NCI-H1092 treated with DMSO at 0.1 percent for 48 hours (cell line): ENCODE measurements at regions not wholly inside any gene's neighbourhood (a gene's known extent, or its start where the extent isn't known, plus 50 kb on each side); places are given as distances from the start of the nearest gene placed in this dataset.

ENCODE experiments used
- DNase-seq: peaks from one replicate; lab custom pipeline; 2025; lab: John Stamatoyannopoulos, UW

DNA sequence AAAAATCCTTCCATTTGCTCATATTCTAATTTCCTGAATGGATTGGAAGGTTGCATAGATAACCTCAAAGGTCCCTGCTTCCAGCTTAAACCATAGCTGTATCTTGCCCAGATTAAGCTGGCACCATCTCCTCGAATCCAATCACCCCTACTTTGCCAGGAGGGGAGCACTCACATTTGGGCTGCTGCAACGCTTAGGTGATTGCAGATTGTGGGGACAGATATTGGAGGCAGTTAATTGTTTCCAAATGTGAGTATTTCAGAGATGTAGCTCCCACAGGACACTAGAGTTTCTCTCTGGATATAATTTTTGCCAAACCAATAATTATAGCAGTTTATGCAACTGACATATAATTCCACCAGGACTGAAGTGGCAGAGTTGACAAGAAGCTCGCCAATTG lies 53.5 kb upstream of the ACSL1 start:
- DNase-seq = no peak

DNA sequence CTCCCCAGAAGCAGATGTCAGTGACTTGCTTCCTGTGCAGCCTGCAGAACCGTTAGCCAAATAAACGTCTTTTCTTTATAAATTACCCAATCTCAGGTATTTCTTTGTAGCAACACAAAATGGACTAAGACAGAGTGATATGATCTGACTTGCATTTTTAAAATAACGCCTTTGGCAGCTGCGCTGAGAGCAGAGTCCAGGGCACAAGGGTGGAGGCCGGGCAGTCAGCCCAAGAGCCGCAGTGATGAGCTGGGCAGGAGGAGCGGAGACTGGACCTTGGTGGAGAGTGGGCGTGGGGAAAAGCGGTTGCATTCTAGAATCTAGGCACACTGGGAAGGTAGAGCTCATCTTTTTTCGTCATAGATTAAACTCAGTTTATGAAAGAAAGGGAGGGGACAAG lies 56.5 kb upstream of the ACSL1 start:
- DNase-seq = no peak

DNA sequence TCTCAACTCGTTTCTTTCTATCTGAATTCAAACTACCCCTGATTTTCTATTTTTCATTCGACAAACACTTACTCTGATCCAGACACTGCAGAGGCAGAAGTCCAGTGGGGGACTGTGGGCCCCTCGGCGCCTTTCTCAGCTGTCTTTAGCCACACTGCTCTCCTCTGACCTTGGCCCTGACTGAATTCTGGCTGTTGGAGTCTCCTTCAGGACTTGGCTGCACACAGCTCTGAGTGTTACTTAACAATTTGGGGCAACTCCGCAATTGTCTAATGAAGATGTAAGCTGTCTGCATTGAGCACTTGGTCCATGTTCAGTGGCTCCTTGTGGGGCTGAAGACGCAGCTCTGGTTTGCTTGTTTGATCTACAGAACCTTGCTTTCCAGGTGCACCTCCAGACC lies 57.3 kb upstream of the ACSL1 start:
- no peak for DNase-seq

DNA sequence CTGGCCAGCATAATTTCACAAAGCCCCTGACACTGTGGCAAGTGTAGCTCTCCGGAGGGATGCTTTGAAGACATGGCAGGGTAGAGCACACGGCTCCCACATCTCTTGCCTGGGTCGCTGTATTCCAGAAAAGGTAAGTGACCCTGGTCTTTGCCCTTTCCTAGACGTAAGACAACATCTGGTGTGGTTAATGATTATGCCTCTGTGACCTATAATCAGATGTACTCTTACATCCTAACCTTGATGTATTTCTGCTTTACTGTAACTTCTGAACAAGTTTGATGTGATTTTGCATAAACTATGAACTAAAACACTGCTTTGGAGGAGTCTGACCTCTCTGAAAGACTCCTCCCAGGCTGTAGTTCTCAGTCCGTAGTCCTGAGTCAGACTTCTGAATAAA lies 59.1 kb upstream of the ACSL1 start:
- DNase-seq = no peak

DNA sequence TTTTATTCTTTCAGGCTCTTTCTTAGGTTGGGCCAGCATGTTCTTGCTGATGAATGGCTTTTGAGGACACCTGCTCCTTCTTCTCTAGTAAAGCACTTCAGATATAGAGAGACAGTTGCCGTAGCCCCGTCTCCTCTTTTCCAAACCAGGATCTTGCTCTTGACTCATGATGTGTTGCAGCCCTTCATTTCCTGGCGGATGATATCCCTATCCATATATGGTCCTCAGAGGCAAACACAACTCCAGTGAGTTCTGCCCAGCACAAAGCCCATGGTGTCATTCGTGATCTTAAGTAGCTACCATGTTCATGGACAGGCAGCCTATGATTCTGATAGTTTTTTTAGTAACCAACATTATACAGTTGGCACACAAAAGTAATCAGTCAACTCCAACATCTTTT lies 59.8 kb upstream of the ACSL1 start:
- no peak for DNase-seq

DNA sequence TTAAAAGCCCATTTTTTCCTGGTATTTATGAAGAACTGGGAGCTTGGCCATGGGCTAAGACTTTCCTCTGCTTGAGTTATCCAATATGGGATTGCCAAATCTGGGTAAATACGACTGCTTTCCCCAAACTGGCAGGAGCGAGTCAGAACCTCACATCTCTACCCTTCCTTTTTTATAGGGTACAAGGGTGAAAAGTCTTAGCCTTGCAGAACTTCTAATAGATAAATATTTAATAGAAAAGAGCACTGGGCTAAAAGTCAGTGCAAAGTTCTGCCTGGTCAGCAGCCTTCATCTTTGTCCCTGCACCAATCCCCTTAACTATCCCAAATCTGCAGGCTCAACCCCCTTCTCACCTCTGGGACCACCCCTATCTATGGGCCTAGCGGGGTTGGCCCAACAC lies 61.6 kb upstream of the ACSL1 start:
- no peak for DNase-seq

DNA sequence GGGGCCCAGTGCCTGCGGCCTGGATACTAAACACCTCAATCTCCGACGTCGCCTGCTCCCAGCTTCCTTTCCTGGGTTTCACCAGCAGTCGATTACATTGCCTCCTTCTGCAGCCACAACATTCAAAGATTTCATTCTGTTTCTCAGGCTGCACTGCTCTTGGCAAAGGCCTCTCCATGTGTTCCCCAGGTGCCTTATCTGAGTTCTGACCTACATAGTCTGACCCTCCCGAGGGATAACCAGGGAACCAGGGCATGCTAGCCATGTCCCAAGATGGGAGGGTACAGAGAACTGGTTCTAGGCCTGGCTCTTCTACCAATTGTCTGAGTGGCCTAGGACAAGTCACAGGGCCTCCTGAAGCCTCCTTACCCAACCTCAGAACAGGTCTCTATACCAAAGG lies 62.2 kb upstream of the ACSL1 start:
- no peak for DNase-seq

DNA sequence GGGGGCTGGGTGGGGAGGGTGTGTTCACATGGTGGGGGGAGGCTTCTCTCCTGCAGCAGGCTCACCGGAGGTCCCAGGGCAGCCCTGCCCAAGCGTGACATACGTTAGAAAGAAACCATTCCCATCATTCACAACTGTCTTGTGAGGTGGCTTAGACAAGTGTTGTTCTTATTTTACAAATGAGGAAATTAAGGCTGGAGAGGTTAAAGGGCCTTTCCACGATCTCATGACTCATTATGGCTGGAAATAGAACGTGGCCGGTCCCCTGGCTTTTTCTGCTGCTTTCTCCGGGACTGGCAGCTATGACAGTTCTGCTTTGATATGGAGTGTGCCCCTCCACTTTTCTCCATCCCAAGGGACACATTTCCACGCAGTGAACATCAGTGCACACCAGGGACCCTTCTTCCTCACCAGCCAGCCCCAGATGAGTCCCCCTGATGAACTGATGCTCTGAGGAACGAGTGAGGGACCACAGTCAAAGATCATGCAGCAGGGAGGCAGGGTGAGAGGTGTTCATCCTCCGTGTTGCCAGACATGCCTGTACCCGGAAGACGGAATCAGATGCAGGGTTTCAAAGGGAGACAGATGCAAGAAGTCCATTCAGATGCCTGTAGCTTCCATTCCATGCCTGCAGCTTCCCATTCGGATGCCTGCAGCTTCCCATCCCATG lies 64.0 kb upstream of the ACSL1 start:
- DNase-seq = no peak

DNA sequence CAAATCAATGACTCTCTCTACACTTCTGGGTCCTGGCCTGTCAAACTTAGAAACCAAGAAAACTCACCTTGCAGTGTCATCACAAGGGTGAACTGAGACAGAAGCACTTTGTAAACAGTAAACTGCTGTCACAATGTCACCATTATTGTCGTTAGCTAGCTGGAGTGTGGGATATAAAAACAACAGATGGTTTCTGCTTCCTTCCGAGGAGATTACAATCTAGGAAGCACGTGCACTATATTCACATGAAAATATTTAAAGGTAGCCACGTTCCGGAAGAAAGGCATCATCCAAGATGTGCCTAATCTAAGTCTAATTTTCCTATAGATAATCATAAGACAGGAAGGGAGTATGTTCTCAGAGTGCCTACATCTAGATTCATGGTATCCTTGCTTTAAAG lies 64.7 kb upstream of the ACSL1 start:
- DNase-seq = no peak

DNA sequence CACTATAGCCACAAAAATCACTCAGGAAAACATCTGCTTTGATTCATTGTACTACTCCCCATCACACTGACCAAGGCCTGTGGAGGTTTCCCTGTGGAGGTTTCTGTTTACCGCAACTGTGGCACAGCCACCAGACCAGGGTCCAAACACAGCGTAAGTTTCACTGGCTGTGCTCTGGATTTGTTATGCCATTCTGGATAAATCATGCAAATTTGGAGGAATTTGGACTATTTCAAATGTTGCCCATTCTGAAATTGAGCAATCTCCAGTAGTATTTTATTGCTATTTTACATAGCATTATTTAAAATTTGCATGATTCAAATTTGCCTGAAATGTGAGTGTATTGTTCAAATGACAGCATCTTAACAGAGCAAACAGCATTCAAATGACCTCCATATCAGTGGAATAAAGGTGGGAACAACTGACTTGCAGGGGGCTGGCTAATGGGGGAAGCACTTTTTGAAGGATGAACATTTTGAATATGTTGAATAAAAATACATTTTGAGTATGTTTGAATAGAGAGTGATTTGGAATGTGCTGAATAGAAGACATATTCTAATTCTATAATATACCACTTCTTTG lies 66.1 kb upstream of the ACSL1 start:
- DNase-seq = no peak

DNA sequence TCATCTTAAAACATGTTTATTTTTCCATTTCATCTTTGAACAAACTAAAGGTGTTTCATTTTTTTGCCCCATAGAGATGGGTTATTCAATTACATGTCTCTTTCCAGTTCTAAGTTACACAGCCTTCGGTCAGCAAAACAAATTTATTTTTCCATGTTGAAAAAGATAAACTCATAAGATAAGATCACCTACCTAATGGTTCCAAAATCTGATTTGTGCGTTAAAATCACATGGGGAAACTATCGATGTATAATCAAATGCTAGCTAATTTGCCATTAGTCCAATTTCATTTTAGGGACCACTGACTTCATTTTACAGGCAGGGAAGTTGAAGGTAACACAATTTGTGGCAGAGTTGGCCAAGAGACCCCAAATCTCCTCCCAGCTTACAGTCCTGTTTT lies 67.2 kb upstream of the ACSL1 start:
- DNase-seq = no peak

DNA sequence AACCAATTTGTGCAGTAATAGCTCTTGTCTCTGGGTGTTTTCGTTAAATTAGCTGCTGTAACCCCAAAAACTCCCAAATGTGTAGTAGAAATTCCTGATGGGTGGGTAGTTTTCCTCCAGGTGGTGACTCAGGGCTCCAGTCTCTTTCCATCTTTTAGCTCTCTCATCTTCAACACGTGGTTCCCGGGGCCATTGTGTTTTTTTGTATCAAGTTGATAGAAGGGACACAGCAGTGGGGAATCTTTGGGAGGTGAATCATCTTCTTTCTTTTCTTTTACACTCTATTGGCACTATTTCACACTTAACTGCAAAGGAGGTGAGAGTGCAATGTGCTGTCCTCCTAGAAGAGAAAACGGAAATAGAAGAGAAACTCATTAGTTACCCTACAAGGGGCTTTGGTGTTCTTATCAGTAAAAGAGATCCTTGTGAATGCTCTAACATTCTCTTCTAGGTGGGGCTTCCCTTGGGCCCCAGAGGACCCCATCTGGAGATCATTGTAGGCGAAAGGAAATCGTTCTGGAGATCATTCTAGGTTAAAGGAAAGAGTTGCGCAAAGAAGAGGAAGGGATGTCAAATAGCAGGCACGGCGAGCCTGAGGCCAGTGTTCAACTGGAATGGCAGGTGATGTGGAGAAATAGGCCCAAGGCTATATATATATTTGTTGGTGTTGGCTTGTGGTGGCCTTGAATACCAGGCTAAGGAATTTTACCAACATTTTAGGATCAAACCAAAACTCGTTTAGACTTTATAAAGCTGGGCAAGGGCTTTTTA lies 68.2 kb upstream of the ACSL1 start:
- DNase-seq = no peak

DNA sequence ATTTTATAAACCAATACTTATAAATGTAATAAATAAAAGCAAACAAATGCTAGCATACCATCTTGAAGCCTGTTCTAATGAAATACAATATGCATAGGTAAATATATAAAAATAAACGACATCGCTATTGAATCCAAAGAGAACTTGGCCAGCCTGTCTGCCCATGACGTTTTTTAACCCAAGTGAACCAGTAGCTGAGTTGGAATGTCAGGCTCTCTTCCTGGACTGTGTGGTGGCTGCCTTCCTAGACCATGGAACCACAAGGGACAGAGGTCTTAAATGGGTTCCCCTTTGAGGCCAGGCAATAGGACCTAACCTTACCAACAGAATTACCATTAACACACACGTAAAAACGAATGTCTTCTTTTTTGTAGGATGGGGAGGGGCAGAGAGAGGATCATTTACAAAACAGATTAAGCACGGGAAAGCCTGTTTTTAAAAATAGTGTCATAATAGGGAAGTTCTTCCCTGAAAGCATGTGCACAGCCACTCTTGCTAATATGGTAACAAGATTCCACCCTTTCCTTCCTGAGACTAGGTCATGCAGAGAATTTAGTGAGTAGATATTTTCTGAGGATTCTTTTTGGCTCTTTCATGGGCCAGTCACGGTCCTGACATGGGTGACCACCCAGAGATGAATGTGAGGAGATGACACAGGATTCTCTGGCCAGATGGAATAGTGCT lies 69.4 kb upstream of the ACSL1 start:
- no peak for DNase-seq

DNA sequence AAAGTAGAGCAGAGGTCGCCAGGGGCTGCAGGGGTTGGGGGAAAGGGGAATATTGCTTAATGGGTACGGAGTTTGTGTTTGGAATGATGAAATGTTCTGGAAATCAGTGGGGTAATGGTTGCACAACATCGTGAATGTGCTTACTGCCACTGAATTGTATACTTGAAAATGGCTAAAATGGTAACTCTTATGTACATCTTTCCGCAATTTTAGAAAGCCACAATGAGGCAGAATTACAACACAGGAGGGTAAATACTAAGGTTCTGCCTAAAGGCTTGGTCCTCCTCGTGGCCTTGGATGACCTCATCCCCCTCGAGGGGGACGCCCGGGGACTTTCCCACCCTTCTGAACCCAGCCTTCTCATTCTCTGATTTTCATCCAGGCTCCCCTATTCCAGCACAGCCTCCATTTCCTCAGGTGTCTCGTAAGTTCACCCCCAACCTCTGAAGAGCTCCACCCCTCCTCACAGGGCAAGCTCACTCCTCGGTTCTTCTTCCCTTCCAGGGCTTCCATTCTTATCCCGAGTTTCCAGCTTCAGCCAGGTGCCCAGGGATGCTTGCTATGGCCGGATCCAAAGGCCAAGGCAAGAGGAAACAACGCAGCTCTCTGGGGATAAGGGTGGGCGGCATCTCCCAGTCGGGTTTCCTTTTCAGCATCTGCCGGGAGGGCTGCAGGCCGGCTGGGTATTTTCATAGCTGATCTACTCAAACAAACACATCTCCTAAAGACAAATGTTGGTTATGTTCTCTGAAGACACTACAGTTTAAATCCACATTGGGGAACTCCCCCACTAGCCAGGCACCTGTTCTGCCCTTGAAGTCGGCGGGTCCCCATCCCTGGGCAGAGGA lies 71.3 kb upstream of the ACSL1 start:
- no peak for DNase-seq

DNA sequence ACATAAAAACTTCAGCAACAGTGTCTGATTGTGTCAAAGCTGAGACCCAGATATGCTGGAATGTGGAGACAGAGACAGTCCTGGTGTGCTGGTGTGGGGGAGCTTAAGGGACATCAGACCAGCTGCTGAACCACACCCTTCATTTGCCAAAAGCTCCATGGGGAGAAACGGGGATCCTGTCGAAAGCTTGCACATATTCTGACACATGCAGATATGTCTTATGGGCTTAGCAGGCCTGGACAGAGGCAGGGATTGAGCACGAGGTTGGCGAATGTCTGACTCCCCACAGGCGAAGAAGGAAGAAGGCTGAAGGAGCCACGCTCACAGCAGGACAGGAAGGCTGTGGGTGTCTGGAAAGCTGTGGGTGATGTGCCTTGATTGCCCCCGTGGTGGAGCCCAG lies 72.1 kb upstream of the ACSL1 start:
- no peak for DNase-seq

DNA sequence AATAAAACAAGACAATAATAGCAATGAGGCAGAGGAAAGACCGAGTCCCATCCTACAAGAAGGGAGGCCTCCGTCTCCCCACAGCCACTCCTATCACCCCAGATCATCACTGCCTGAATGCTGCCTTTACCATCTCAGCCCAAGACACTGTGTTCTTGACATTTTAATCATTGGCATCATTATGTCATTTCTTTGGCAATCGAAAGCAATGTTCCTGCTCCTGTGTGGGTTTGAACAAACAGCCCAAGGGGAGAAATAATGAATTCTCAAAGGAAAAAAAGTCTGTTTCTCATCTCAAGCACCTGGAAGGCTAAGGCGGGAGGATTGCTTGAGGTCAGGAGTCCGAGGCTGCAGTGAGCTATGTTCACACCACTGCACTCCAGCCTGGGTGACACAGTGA lies 73.0 kb upstream of the ACSL1 start:
- DNase-seq = no peak

DNA sequence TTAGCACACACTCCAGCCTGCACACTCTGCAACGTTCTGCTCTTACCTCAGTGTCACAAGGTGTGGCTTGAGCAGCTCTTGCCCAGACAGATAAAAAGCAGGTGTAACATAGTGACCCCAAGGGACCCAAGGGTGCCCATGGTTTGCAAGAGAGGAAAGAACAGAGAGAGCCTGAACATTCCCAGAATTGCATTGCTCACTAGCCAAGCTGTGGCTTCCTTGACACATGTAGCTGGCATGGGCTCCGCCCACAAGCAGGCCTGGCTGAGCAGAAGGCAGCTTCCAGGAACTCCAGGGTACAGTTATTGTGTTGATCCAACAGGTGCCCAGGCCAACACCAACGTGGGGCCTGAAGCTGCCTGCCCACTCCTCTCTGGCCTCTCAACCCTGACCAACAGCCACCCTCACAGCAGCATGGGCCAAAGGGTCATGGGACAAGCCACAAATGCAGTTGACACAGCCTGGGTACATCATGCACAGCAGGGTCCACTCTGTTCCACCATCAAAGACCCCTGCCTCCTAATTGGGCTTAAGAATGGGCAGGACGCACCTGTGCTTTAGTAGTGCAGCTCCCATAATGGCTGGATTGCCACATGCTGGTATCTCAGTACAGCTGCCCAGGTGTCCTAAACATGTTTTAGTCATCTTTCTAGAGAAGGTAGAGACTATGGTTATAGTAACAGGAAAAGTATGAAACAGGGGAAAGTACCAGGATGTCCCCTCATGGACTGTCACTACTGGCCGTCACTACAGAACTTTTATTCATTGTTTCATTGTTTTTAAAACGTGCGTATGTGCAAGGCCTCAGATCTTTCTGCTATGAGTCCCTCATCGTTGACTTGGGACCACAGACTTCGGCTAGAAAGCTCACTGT lies 73.7 kb upstream of the ACSL1 start:
- DNase-seq = no peak

DNA sequence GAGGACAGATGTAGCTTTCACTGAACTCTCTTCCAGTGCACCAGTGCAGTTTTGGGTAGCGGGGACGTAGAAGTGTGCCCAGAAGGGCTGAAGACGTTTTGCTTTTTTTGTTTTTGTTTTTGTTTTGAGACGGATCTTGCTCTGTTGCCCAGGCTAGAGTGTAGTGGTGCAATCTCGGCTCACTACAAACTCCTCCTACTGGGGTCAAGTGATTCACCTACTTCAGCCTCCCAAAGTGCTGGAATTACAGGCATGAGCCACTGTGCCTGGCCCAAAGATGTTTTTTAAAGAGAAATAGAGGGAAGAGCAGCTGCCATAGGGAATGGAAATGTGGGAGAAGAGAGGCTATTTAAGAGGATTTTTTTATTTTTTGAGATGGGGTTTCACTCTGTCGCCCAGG lies 74.4 kb upstream of the ACSL1 start:
- no peak for DNase-seq

DNA sequence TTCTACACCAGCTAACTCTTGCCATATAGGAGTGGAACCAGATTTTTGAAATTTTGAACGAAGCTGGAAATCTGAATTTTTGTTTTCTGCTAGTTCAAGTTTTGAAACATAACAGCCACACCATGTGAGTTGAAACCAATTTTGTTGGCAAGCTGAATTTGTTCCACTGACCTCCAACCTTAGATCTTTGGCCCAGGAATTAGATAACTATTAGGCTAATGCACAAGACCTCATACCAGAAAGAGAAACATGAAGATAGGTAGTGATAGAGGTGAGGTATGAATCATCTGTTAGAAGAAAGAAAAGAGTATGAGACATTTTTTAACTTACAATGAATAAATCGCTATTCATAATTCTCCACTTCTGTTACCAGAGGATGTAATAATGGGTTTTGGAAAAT lies 76.8 kb upstream of the ACSL1 start:
- DNase-seq = no peak

DNA sequence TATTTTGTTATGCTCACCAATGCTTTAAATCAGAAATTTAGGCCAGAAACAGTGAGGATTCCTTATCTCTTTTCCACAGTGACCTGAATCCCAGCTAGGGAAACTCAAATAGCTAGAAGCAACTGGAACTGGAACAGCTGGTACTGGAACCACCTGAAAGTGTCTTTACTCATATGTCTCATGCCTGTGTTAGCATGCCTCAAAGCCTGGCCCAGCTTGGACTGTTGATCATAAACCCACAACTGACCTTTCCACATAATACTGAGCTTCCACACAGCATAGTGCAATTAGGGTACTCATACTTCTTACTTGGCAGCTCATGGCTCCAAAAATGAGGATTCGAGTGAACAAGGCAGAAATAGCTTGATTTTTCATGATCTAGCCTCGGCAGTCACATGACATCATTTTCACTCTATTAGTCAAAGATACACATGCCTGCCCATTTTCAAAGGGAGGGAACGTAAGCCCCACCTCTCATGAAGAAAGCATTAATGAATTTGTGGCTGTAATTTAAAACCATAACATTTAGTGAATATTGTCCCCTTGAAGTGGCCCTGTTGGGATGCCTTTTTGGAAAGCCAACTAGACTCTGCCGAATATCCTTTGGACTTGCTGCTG lies 80.8 kb upstream of the ACSL1 start:
- no peak for DNase-seq

DNA sequence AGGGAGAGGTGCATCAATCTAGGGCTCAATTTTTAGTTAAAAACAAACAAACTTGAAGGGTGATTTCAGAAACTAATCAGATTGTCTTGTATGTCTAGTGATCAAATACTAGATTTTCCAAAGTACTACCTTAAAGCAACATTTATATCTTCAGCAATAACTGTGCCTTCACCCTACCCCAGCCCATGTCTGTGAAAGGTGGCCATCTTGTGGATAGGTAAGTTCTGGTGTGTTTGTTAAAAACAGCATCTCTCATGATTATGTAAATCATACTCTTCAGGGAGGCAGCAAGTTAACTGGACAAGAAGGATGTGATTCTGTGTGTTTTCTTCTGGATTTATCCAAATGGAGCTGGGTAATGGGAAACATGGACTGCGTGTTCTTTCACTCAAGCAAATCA lies 81.4 kb upstream of the ACSL1 start:
- no peak for DNase-seq
